Sigmoid colon (tissue), 4 donors: ENCODE measurements at regions not wholly inside any gene's neighbourhood (a gene's known extent, or its start where the extent isn't known, plus 50 kb on each side); places are given as distances from the start of the nearest gene placed in this dataset.

Experiments used
- CTCF ChIP-seq, 4 experiments: fragments of 450-650 bp in 3 of 4; fragments of 200-600 bp in 1 of 4; IDR thresholded peaks; one replicate each; pipeline ENCODE4 v1.5.1; 2016 to 2019; ENCODE audit warnings: antibody characterized with exemption in 4 of 4, mild to moderate bottlenecking in 3 of 4, moderate library complexity in 2 of 4
- POLR2AphosphoS5 ChIP-seq, 4 donors: sonication (generic); formaldehyde crosslinking; IDR thresholded peaks; one replicate each; pipeline ENCODE4 v1.6.1; 2017; ENCODE audit warnings: antibody characterized with exemption in 4 of 4

- TF ChIP-seq CTCF (IDR thresholded peaks at IDR 0.05), result no peak
- no peak for TF ChIP-seq POLR2AphosphoS5 (IDR thresholded peaks at IDR 0.05)
Observed at GRCh38 chr13:80161219-80161618, 179.7 kb downstream of the SPRY2 start.
